Mammary epithelial cell (primary cell): ENCODE measurements at regions not wholly inside any gene's neighbourhood (a gene's known extent, or its start where the extent isn't known, plus 50 kb on each side); places are given as distances from the start of the nearest gene placed in this dataset.

Experiments
- EZH2 ChIP-seq: IDR thresholded peaks from 2 replicates; pipeline ENCODE4 v1.6.1; 2012; ENCODE audit warnings: low read length, inconsistent platforms, borderline replicate concordance
- TF ChIP-seq, protein P1 (sequence below), 2 donors: IDR thresholded peaks in 1 of 2; conservative IDR thresholded peaks in 1 of 2; 2 replicates each; pipeline ENCODE4 v1.5.1; 2011 to 2012; ENCODE audit warnings: inconsistent platforms in 2 of 2, low read length in 2 of 2, mild to moderate bottlenecking in 2 of 2, control low read depth in 1 of 2, low read depth in 1 of 2; ENCODE audit not compliant: insufficient read depth in 1 of 2; ENCODE audit errors: extremely low read depth in 1 of 2

DNA sequence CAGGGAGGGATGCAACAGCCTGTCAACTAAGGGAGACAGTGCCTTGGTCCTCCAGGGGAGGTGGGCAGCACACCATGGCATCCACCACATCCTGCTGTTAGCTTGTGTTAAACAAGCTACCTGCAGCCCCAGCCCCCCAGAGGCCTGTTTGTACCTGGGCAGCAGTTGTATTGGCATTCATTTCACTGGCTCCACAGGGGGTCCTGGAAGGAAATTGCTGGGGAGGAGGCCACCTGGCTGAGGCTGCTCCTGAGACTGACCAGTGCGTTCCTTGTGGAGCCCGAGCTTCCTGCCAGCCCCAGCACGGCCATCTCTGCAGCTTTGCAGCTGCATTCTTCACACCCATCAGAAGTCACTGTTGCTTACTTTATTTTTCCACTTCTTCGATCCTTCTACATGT lies 479.9 kb downstream of the INSC start:
- TF ChIP-seq, protein P1, sequence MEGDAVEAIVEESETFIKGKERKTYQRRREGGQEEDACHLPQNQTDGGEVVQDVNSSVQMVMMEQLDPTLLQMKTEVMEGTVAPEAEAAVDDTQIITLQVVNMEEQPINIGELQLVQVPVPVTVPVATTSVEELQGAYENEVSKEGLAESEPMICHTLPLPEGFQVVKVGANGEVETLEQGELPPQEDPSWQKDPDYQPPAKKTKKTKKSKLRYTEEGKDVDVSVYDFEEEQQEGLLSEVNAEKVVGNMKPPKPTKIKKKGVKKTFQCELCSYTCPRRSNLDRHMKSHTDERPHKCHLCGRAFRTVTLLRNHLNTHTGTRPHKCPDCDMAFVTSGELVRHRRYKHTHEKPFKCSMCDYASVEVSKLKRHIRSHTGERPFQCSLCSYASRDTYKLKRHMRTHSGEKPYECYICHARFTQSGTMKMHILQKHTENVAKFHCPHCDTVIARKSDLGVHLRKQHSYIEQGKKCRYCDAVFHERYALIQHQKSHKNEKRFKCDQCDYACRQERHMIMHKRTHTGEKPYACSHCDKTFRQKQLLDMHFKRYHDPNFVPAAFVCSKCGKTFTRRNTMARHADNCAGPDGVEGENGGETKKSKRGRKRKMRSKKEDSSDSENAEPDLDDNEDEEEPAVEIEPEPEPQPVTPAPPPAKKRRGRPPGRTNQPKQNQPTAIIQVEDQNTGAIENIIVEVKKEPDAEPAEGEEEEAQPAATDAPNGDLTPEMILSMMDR (conservative IDR thresholded peaks at IDR 0.05 in 1 of 2, IDR thresholded peaks at IDR 0.05 in 1 of 2; ENCODE audit: extremely low read depth in 1 of 2, insufficient read depth in 1 of 2, low read depth in 1 of 2, low read length in 2 of 2): no peak
- no peak for TF ChIP-seq EZH2
